ENCODE measurements at regions not wholly inside any gene's neighbourhood (a gene's known extent, or its start where the extent isn't known, plus 50 kb on each side); places are given as distances from the start of the nearest gene placed in this dataset.

- TF ChIP-seq SPI1 (IDR thresholded peaks at IDR 0.05; ENCODE audit: borderline replicate concordance, insufficient read depth, low read depth, low read length): no peak
- TF ChIP-seq USF1 (IDR thresholded peaks at IDR 0.05; ENCODE audit: borderline replicate concordance, extremely low read length, insufficient read depth, low read depth, low read length): no peak
- TF ChIP-seq RCOR1 (conservative IDR thresholded peaks at IDR 0.05; ENCODE audit: low read depth, low read length): no peak
- TF ChIP-seq IKZF2 (IDR thresholded peaks at IDR 0.05): peak in 1 of 2 experiments; percentile 27; a peak in 2 of 4 replicates
- TF ChIP-seq SMAD1 (IDR thresholded peaks at IDR 0.05; ENCODE audit: low read depth, partially characterized antibody): no peak
- TF ChIP-seq TCF7 (IDR thresholded peaks at IDR 0.05; ENCODE audit: borderline replicate concordance): no peak
- no peak for TF ChIP-seq CHD2 (IDR thresholded peaks at IDR 0.05; ENCODE audit: borderline replicate concordance, low read depth, low read length)
- TF ChIP-seq PBX3 (IDR thresholded peaks at IDR 0.05; ENCODE audit: insufficient replicate concordance, low read depth, low read length): no peak
- no peak for TF ChIP-seq EP300 (IDR thresholded peaks at IDR 0.05; ENCODE audit: borderline replicate concordance in 1 of 2, control insufficient read depth in 1 of 2, low read depth in 2 of 2, low read length in 2 of 2)
- TF ChIP-seq CTCF (IDR thresholded peaks at IDR 0.05 in 2 of 3, conservative IDR thresholded peaks at IDR 0.05 in 1 of 3; ENCODE audit: control insufficient read depth in 2 of 3, extremely low read depth in 1 of 3, insufficient read depth in 1 of 3, low read depth in 3 of 3, low read length in 3 of 3): peak; percentile 42 to 51 (median 49); a peak in 5 of 6 replicates
- no peak for TF ChIP-seq MAX (IDR thresholded peaks at IDR 0.05; ENCODE audit: low read depth, low read length)
- no peak for TF ChIP-seq REST (IDR thresholded peaks at IDR 0.05; ENCODE audit: low read depth, low read length)
- no peak for TF ChIP-seq CBFB (IDR thresholded peaks at IDR 0.05; ENCODE audit: low read depth)
- no peak; a peak in 1 of 3 replicates for TF ChIP-seq EGR1 (IDR thresholded peaks at IDR 0.05; ENCODE audit: borderline replicate concordance in 1 of 2, low read depth in 2 of 2, low read length in 2 of 2)
- TF ChIP-seq ZNF24 (IDR thresholded peaks at IDR 0.05): no peak
- TF ChIP-seq, protein P1, sequence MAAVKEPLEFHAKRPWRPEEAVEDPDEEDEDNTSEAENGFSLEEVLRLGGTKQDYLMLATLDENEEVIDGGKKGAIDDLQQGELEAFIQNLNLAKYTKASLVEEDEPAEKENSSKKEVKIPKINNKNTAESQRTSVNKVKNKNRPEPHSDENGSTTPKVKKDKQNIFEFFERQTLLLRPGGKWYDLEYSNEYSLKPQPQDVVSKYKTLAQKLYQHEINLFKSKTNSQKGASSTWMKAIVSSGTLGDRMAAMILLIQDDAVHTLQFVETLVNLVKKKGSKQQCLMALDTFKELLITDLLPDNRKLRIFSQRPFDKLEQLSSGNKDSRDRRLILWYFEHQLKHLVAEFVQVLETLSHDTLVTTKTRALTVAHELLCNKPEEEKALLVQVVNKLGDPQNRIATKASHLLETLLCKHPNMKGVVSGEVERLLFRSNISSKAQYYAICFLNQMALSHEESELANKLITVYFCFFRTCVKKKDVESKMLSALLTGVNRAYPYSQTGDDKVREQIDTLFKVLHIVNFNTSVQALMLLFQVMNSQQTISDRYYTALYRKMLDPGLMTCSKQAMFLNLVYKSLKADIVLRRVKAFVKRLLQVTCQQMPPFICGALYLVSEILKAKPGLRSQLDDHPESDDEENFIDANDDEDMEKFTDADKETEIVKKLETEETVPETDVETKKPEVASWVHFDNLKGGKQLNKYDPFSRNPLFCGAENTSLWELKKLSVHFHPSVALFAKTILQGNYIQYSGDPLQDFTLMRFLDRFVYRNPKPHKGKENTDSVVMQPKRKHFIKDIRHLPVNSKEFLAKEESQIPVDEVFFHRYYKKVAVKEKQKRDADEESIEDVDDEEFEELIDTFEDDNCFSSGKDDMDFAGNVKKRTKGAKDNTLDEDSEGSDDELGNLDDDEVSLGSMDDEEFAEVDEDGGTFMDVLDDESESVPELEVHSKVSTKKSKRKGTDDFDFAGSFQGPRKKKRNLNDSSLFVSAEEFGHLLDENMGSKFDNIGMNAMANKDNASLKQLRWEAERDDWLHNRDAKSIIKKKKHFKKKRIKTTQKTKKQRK (IDR thresholded peaks at IDR 0.05; ENCODE audit: low read depth, low read length): no peak
These were observed 74.0 kb upstream of the CUX1 start (continued) for GRCh38 chr7:101743241-101743994.
